ENCODE measurements at regions not wholly inside any gene's neighbourhood (a gene's known extent, or its start where the extent isn't known, plus 50 kb on each side); places are given as distances from the start of the nearest gene placed in this dataset.
A peak's percentile ranks its signal among the peaks of the same experiment; 100 is the strongest.

DNA sequence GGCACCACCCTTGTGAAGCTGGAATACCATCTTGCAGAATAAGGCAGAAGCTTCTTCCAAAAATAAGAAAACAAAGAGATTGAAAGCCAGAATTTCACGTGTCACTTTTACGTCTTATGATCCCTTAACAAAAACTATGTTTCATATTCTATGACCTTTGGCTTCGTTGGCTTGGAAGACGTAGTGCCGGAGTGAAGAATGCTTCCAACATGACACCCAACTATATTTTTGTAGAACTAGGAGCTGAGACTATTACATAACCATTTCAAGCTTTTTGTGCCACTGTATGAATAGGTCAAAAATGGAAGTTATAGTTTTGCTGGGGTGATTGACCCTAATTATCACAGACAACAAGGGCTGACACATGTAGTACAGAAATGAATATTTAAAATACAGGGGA lies 996.2 kb downstream of the ADGRL3 start:
- DNase-seq = no peak

DNA sequence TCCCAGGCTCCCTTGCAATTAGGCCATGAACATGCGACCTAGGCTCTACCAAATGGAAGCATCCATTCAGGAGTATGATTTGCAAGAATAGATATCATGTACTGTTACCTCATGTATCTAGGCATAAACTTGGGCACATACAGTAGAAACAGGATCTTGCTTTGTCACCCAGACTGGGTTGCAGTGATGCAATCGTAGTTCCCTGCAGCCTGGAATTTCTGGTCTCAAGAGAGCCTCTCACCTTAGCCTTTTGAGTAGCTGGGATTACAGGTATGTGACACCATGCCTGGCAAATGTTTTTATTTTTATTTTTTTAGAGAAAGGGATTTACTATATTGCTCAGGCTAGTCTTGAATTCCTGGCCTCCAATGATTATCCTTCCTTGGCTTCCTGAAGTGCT lies 994.2 kb downstream of the ADGRL3 start:
- DNase-seq = no peak

DNA sequence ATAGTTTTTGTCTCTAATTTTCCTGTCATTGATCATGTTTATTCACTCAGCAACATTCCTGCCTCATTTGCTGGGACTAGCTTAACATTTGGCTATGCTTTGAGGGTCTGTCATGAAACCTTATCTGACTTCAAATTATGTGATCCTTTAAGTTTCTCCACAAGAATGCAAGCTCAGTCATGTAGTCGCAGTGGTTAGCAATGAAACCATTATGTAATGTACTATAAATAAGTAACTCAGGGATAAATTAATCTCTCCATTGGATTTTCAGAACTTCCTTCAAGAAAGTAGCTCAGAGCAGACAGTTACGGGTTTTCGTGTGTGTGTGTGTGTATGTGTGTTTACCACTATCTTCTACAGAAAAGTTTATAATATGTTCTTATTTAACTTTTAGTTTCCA lies 993.6 kb downstream of the ADGRL3 start:
- no peak for DNase-seq

GRCh38 chr4:62191451-62192240 lies 991.5 kb downstream of the ADGRL3 start:
- no peak for DNase-seq

DNA sequence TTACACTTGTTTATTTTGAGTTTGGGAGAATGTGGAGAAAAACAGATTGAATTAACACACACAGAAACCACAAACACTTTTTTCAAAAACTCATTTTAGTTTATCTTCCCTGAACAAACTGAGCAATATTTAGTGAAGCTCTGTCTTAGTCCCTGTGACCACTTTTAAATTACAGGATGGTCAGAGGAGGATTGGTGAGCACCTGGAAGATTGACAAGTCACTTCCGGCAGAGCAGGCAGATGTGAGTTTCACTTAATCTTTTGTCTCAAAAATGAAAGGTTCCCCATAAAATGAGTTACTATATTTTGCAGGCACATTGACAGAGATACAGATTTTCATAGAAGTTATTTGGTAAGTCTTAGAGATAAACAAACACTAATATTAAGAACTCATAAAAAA lies 970.1 kb downstream of the ADGRL3 start:
- DNase-seq = no peak

GRCh38 chr4:62168681-62169080 lies 968.6 kb downstream of the ADGRL3 start:
- DNase-seq = no peak

DNA sequence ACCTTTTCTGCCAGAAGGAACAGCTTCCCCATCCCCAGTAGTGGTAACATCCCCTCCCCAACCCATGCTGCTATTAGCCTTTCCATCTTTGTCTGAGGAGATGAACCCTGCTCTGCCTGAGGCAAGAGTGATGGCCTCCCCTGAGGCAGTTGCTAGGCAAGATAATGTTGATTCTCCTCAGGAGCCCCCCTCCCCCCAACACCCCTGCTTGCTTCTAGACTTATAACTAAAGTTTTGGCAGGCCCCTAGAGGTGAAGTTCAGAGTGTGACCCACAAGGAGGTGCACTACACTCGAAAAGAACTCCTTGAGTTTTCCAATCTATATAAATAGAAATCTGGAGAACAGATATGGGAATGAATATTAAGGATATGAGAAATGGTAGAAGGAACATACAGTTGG lies 962.5 kb downstream of the ADGRL3 start:
- DNase-seq = no peak

DNA sequence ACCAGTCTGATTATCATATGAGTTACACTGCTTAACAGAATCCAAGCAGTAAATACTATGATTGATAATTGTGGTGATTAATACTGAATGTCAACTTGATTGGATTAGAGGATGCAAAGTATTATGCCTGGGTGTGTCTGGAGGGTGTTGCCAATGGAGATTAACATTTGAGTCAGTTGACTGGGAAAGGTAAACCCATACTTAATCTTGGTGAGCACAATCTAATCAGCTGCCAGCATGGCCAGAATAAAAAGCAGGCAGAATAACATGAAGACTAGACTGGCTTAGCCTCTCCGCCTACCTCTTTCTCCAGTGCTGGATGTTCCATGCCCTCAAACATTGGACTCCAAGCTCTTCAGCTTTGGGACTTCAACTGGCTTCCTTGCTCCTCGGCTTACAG lies 961.3 kb downstream of the ADGRL3 start:
- DNase-seq = no peak

- DNase-seq = no peak
Measured at GRCh38 chr4:62159876-62160275, 959.8 kb downstream of the ADGRL3 start.

DNA sequence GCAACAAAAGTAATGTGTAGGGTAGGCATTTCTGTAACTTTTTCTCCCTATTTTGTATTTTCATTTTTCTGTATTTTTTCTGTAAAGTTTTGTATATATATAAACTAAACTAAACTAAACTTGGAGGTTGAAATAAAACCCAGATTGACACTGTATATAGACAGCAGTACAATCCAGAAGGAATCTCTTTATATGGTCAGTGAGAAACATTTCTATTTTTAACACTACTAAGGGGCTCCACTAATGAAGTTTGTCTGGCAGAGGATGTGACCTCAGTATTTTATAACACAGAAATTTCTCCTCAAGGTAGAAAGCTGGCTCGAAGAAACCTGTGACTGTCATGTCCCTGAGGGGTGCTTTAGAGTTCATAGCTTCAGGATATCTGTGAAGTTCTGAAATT lies 959.2 kb downstream of the ADGRL3 start:
- DNase-seq = no peak

GRCh38 chr4:62156205-62156604 lies 956.1 kb downstream of the ADGRL3 start:
- no peak for DNase-seq

DNA sequence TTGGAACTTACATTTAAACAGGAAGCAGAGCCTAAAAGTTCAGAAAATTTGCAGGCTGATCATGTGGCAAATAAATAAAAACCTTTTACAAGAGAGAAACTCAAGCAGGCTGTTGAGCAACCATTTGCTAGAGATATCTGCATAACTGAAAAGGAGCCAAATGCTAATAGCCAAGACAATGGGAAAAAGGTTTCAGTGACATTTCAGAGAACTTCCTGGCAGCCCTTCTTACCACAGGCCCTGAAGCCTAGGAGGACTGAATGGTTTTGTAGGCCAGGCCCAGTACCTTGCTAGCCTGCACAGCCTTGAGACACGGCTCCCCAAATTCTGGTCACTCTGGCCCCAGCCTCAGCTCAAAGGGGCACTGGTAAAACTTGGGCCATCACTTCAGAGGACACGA lies 945.1 kb downstream of the ADGRL3 start:
- no peak for DNase-seq

DNA sequence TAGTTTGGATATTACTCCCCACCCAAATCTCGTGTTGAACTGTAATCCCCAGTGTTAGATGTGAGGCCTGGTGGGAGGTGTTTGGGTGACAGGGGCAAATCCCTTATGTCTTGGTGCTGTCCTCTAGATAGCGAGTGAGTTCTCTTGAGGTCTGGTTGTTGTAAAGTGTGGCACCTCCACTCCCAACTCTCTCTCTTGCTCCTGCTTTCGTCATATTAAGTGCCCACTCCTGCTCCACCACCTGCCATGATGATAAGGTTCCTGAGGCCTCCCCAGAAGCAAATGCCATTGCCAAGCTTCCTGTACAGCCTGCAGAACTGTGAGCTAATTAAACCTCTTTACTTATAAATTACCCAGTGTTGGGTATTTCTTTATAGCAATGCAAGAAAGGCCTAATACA lies 944.3 kb downstream of the ADGRL3 start:
- no peak for DNase-seq

DNA sequence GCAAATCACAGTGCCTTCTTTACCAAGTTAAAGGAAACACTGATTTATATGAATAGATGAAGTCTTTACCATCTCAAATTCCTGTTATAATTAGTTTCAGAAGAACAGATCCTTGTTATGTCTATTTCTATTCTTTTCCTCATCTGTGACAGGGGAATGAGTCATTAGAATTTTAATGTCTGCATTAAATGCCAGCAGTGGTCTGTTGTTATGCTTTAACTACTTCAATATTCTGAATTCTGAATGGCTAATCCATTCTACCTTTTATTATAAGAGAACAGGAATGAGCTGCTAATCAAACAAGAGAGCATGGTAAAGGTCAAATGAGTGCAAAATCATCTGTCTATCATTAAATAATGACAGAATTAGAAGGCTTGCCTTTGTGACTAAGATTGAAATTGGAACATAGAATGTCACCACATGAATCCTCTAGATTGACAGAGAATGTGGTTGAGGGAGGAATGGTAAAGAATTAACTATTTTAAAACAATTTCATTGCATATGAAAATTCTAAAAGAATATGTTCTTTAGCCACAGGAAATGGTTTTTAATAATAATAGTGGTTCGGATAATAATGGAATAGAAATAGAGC lies 935.5 kb downstream of the ADGRL3 start:
- DNase-seq = no peak

DNA sequence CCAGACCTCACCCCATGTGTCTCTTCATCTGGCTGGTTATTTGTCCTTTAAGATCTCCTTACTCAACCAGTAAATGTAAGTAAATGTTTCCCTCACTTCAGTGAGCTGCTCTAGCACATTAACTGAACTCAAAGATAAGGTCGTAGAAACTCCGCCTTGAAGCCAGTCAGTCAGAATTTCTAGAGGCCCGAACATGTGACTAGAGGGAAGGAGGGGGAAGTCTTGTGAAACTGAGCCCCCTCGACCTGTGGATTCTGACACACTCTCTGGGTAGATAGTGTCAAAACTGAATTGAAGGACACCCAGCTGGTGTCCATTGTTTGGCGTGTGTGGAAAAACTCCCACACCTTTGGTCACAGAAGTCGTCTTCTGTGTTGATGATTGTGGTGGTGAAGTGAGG lies 933.9 kb downstream of the ADGRL3 start:
- DNase-seq = no peak

DNA sequence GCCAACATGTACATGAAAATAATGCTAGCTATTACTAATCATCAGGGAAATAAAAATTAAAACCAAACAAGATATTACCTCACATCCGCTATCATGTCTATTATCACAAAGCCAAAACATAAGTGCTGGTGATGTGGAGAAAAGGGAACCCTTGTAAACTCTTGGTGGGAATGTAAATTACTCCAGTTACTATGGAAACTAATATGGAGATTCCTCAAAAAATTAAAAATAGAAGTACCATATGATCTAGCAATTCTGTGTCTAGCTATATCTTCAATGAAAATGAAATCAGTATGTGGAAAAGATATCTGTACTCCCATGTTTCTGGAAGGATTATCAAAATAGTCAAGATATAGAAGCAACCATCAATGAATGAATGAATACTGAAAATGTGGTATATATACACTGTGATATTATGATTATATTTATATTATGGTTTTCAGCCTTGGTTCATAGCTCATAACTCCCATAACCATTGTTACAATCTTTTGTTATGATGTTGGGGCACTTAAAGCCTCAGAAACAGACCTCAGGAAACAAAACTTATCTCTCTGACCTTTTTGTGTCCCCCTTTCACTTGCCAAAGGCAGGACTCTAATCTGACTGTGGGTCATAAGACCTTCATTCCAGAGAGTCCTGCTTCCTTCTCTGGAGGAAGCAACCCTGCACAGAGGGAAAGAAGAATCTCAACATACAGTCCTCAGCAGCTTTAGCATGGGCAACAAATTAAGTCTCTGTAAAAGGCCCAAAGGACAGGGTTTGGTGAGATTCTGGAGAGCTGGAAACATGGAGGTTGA lies 933.2 kb downstream of the ADGRL3 start:
- DNase-seq = no peak

GRCh38 chr4:62131049-62131448 lies 930.9 kb downstream of the ADGRL3 start:
- DNase-seq = no peak

GRCh38 chr4:62130637-62131036 lies 930.5 kb downstream of the ADGRL3 start:
- DNase-seq = peak; percentile 42

DNA sequence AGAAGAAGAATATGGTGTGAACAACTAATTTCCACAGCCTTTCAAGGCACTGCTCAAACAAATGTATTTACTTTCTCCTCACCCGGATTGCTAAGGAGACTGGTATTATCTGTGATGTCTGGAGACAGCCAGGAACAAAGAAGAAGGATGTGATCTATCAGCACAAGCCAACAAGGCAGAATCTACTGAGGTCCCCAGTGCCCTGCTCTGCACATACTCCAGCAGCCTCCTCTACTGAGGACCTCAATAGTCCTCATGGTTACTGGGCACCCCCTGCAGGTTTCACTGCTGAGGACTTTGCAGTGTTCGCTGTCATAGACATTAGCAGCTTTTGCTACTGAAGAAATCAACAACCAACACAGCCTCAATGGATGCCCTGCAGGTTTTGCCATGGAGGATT lies 930.1 kb downstream of the ADGRL3 start:
- DNase-seq = no peak
